HG03139 (cell line): ENCODE measurements at regions not wholly inside any gene's neighbourhood (a gene's known extent, or its start where the extent isn't known, plus 50 kb on each side); places are given as distances from the start of the nearest gene placed in this dataset.

Experiments used
- ATAC-seq: cut with Tn5 transposase; IDR thresholded peaks from one replicate; pipeline ENCODE4 v1.9.1; 2021; ENCODE audit not compliant: unreplicated experiment

GRCh38 chr4:126271292-126271691, 956.5 kb downstream of the FAT4 start:
- no peak for ATAC-seq

- ATAC-seq = no peak
Observed at GRCh38 chr4:126273746-126274145, 959.0 kb downstream of the FAT4 start.

GRCh38 chr4:126291886-126292285, 977.1 kb downstream of the FAT4 start:
- ATAC-seq = no peak

DNA sequence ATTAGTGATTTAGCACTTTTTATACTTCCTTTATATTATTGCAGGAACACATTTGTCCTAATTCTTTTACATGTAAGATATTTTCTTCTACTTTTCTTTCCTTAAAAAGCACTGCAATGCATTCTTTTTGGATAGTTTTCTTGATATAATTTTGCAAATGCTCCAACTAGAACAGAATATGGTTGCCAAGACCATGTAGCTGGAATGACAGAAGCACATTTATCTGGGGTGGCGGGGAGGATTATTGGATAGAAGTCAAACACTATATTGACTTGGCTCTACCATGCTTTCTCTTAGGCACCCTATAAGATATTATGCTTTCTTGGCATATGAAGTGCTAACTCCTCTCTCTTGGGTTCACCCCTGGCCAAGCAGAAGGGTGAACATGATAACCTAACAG, 983.5 kb downstream of the FAT4 start:
- no peak for ATAC-seq

DNA sequence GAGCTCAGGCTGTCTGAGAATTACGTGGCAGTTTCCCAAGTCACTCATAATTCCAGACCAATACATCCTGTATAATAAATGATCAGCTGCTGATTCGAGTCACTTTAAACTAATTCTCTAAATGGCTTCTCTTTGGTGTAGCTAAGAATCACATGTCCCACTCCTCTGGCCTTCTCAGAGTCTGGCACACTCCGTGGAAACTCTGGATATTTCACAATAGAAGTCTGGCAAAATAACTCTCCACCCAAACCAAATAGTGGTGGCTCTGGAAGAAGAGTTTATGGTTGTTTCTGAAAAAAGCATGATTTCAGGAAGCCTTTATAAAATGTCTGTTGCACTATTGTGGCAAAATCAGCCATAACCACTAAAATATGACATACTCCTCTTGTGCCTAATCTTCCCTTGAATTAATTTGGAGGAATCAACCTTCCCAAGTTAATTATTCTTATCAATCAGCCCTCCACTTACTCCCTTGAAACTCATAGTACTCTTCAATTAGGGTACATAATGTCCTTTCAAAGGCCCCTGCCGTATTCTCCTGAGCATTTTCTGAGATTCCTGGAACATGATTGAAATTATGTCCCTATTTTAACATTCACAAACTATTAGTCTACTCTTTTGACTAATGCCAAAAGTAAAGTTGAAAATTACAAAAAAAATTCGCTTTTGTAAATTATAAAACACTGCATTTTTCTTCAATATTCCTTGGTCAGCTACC, 991.6 kb downstream of the FAT4 start:
- no peak for ATAC-seq

DNA sequence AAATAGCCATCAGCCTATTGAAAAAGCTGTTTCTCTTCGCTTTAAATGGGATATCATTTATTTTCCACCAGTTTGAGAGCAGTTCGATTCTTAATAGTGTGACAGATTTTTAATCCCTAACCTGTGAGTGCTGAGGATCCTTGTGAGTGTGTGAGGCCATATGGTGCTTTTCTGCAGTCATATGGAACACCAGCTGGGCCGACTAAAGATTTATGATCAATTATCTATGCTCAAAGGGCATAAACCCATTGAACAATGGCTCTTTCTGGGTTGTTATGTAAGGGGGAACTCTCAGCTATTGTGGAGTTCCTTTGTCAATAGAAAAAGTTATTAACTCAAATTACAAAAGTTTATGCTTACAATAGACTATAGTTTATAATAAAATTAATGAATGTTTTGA, 1003.6 kb downstream of the FAT4 start:
- no peak for ATAC-seq

GRCh38 chr4:126328914-126329313, 1014.2 kb downstream of the FAT4 start:
- no peak for ATAC-seq

DNA sequence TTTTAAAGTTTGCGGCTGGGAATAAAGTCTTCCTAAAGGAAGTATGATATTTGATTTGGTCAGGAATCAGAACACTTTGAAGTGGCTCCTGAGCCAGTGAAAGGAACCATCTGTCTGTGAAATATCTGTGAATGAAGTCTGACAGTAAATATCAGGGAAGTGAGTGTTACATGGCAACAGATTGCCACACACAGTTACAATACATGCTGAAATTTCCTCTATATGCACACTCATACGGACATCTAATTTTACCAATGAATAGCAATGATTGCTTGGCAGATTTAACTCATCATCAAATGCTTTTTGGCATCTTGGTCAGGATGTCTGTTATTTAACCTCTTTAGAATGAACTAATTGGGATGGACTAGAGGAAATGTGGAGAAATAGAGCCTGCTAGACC, 1023.8 kb downstream of the FAT4 start:
- ATAC-seq = no peak

DNA sequence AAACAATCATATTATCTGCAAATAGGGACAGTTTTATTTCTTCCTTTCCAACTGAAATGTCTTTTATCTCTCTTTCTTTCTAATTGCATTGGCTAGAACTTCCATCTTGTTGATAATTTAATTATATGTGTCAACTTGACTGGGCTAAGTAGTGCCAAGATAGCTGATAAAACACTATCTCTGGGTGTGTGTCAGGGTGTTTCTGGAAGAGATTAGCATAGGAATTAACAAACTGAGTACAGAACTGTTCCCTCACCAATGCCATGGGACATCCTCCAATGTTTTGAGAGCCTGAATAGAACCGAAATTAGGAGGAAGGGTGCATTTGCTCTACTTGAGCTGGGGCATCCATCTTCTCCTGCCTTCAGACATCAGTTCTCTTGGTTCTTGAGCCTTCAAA, 1027.2 kb downstream of the FAT4 start:
- no peak for ATAC-seq

GRCh38 chr4:126344472-126344871, 1029.7 kb downstream of the FAT4 start:
- no peak for ATAC-seq

GRCh38 chr4:126346654-126347053, 1031.9 kb downstream of the FAT4 start:
- no peak for ATAC-seq

GRCh38 chr4:126354784-126355183, 1040.0 kb downstream of the FAT4 start:
- ATAC-seq = no peak

DNA sequence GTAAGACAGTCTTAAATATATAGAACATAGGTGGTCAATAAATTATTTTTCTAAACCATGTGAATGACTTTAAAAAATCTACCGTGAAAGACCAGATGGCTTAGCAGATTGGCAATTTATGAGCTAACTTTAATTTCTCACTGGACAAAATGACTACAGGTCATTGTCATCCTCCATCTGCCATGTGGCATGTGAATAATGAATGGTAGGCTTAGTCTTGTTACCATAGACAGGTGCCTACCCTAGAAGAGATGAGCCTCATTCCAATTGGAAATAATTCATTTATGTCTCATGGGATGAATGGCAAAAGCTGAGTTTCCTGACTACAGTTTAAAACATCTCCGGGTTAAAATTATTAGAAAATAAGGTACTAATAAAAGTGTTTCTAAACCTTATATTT, 1043.3 kb downstream of the FAT4 start:
- ATAC-seq = no peak

GRCh38 chr4:126361287-126361686, 1046.5 kb downstream of the FAT4 start:
- ATAC-seq = no peak

- ATAC-seq = no peak
Observed at GRCh38 chr4:126364311-126364911, 1049.7 kb downstream of the FAT4 start.

- ATAC-seq = no peak
Observed at GRCh38 chr4:126369076-126369475, 1054.3 kb downstream of the FAT4 start.

DNA sequence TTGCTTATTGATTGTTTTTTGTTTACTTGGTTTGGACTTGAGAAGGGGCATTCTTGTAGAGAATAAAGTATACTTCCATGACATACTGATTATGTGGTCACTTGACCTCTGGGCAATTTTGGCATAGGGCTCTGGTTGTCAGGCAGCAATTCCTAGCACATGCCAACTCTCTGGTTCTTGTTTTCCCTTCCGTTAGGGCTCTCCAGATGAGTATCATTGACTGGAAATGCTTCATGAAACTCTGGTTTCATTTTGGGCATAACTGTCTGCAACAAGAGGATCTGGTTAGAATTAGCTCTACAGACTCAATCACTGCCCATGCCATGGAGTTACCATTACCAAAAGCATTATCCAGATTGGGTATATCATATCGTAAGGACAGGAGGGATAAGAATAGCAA, 1057.9 kb downstream of the FAT4 start:
- ATAC-seq = no peak

GRCh38 chr4:126375462-126376054, 1060.8 kb downstream of the FAT4 start:
- ATAC-seq = no peak

- no peak for ATAC-seq
Observed at GRCh38 chr4:126385954-126386353, 1071.2 kb downstream of the FAT4 start.

DNA sequence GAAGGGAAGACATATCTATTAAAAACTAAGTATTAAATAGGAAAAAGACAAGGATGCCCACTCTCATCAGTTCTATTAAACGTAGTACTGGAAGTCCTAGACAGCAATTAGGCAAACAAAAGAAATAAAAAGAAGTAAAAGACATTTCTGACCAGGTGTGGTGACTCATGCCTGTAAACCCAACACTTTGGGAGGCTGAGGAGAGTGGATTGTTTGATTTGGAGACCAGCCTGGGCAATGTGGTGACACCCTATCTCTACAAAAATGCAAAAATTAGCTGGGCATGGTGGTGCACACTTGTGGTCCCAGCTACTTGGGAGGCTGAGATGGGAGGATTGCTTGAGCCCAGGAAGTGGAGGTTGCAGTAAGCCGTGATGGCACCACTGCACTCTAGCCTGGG, 1071.8 kb downstream of the FAT4 start:
- ATAC-seq = no peak

- ATAC-seq = no peak
Observed at GRCh38 chr4:126395664-126396063, 1080.9 kb downstream of the FAT4 start.

- no peak for ATAC-seq
Observed at GRCh38 chr4:126396121-126396520, 1081.4 kb downstream of the FAT4 start.

DNA sequence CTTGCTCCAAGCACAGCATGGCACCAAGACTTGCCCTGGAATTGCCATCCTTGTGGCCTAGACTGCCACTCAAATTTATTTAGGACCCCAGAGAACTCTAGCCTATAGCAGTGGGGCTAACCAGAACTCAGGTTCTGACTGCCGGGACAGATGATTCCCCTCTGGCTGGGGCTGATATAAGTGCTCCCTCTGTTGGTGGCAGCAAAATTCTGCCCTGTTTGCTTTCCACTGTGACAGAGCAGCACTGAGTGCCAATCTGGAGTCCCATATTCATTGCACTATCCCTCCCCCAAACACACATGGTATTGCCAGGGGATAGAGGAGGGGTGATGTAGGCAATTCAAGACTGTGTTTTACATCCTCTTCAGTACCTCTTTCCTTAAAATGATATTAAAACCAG, 1081.9 kb downstream of the FAT4 start:
- ATAC-seq = no peak
